ENCODE measurements at regions not wholly inside any gene's neighbourhood (a gene's known extent, or its start where the extent isn't known, plus 50 kb on each side); places are given as distances from the start of the nearest gene placed in this dataset.
"Not testable (repeated sequence)": the region's sequence is repeated elsewhere in the genome, so short reads cannot be mapped to it uniquely, and the experiment has no call there.

DNA sequence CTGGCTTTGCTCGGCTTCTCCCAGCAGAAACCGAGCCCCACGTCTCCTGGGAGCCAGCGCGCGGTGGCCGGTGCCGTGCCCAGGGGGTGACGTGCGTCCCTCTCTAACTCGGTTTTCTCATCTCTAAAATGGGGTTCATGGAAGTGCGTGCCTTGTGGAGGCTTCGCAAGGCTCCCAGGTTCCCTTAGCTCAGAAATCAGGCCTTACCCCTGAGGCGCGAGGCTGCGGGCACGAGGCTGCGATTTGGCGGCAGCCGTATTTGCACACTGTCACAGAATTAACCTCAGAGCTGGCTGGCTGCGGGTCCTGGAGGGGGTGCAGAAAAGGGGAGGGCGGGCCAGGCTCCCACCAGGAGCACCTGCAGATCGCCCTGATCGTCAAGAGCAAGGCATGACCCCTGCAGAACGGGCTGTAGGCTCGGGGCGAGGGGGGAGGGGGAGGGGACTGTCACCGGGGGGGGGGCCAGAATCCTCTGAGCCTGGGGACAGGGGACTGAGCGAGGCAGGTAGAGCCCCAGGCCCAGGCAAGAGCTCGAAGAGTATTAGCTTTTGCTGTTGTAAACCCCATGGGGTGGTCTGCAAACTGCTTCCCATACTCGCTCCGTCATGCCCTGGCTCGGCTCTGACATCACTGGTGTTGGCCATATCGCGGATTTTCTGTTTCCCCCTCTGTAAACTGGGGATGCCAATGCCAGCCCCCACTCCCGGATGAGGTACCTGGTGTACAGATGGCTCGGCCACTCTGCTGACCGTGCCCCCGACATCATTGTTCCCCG is 62.2 kb downstream of the CCNE1 start:
- Histone ChIP-seq H3K4me3 (peak overlapping the region in 7 of 8 donors; percentile 21 to 73 (median 48)), H3K4me1 (peaks cover 14 to 29% (median 24%) of the 10 kb centered on the region in 6 donors), H3K9me3 (no peaks in the 10 kb centered on the region), H3K27me3 (replicated peaks in 1 of 7) (peaks cover 2 to 53% (median 24%) of the 10 kb centered on the region in 7 donors), H3K36me3 (no peaks in the 10 kb centered on the region), H3K27ac (no peak overlapping the region)
- WGBS, 5 donors, result 31 to 50% (median 36%) methylated on average over 20 to 40 of the region's 40 CpGs
- peak; percentile 62 for DNase-seq
- TF ChIP-seq CTCF (IDR thresholded peaks at IDR 0.05 in 8 of 11, conservative IDR thresholded peaks at IDR 0.05 in 3 of 11) (peak in 7 of 11 experiments; percentile 4 to 61 (median 32)), POLR2AphosphoS5 (IDR thresholded peaks at IDR 0.05) (no peak), POLR2A (IDR thresholded peaks at IDR 0.05) (no peak)
- intact Hi-C loops (cut with DNase I; ENCODE audit: low total_unique reads), result loop anchor here (5.0 kb wide), 1 partner anchor 112 kb away; no protein-coding TSS in a partner anchor

GRCh38 chr19:29875931-29876330 is 64.1 kb downstream of the CCNE1 start:
- Histone ChIP-seq H3K9me3 (no peaks in the 10 kb centered on the region), H3K4me1 (peaks cover 14 to 29% (median 24%) of the 10 kb centered on the region in 6 donors), H3K27me3 (replicated peaks in 1 of 7) (peaks cover 2 to 65% (median 24%) of the 10 kb centered on the region in 7 donors), H3K36me3 (no peaks in the 10 kb centered on the region), H3K4me3 (no peak overlapping the region), H3K27ac (no peak overlapping the region)
- WGBS, 5 donors, result 81 to 90% (median 89%) methylated on average over 5 to 7 of the region's 7 CpGs
- DNase-seq, result peak; percentile 69
- no peak for TF ChIP-seq CTCF (IDR thresholded peaks at IDR 0.05 in 8 of 11, conservative IDR thresholded peaks at IDR 0.05 in 3 of 11)
- TF ChIP-seq POLR2AphosphoS5 (IDR thresholded peaks at IDR 0.05), result no peak
- TF ChIP-seq POLR2A (IDR thresholded peaks at IDR 0.05), result no peak
- intact Hi-C loops (cut with DNase I; ENCODE audit: low total_unique reads), result no loop called here

DNA sequence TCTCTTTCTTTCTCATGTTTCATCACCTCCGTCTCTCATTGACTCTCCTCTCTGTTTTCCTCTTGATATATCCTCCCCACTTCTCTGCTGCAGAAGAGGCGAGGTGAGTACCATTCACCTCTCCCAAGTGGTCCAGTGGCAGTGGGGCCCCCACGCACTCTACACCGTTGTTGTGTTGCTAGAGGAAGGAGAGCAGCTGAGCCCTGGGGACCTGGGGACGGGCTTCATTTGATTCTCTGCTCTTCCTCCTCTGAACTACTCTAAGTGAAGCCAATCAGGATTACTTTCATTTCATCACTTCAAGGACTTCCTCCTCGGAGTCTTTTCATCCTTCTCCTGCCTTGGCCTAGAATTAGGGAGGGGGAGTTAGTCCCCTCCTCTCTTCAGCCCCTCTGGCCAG is 64.6 kb downstream of the CCNE1 start:
- Histone ChIP-seq H3K27me3 (replicated peaks in 1 of 7) (peaks cover 2 to 64% (median 24%) of the 10 kb centered on the region in 7 donors), H3K4me3 (no peak overlapping the region), H3K4me1 (peaks cover 14 to 29% (median 24%) of the 10 kb centered on the region in 6 donors), H3K36me3 (no peaks in the 10 kb centered on the region), H3K9me3 (no peaks in the 10 kb centered on the region), H3K27ac (no peak overlapping the region)
- TF ChIP-seq POLR2AphosphoS5 (IDR thresholded peaks at IDR 0.05), result no peak
- TF ChIP-seq CTCF (IDR thresholded peaks at IDR 0.05 in 8 of 11, conservative IDR thresholded peaks at IDR 0.05 in 3 of 11), result no peak
- no peak for TF ChIP-seq POLR2A (IDR thresholded peaks at IDR 0.05)
- intact Hi-C loops (cut with DNase I; ENCODE audit: low total_unique reads), result no loop called here
- WGBS, 5 donors, result 25 to 35% (median 32%) methylated on average over 6 of the region's 6 CpGs
- DNase-seq, result peak; percentile 58

GRCh38 chr19:29876908-29877307 is 65.1 kb downstream of the CCNE1 start:
- H3K27ac ChIP-seq; H3K4me3 ChIP-seq; H3K9me3 ChIP-seq; intact Hi-C loops (cut with DNase I; ENCODE audit: low total_unique reads); DNase-seq; H3K36me3 ChIP-seq: not testable (repeated sequence)
- Histone ChIP-seq H3K27me3 (replicated peaks in 1 of 7) (peaks cover 2 to 64% (median 23%) of the 10 kb centered on the region in 7 donors), H3K4me1 (peaks cover 14 to 25% (median 20%) of the 10 kb centered on the region in 6 donors)
- 69 to 89% (median 87%) methylated on average over 4 of the region's 4 CpGs for WGBS, 5 donors

All from spleen (tissue), 11 donors.